SK-N-MC (cell line): ENCODE measurements at regions not wholly inside any gene's neighbourhood (a gene's known extent, or its start where the extent isn't known, plus 50 kb on each side); places are given as distances from the start of the nearest gene placed in this dataset.

ENCODE experiments used
- EZH2 ChIP-seq: fragments of 200-600 bp; sonication (generic); IDR thresholded peaks from one replicate; pipeline ENCODE4 v1.6.1; 2017; ENCODE audit warnings: antibody characterized with exemption
- FOXP2 ChIP-seq: optimal IDR thresholded peaks from 2 replicates; pipeline ENCODE3; 2011; ENCODE audit warnings: mild to moderate bottlenecking, moderate library complexity; ENCODE audit not compliant: insufficient read depth; ENCODE audit errors: extremely low read length, control extremely low read depth
- POLR2AphosphoS5 ChIP-seq: IDR thresholded peaks from 2 replicates; pipeline ENCODE4 v1.6.1; 2012; ENCODE audit warnings: mild to moderate bottlenecking, low read depth, low read length, borderline replicate concordance

GRCh38 chr18:78297048-78297447 lies 682.6 kb upstream of the SALL3 start:
- TF ChIP-seq POLR2AphosphoS5 (no peak), EZH2 (no peak), FOXP2 (no peak)
